ENCODE measurements at regions not wholly inside any gene's neighbourhood (a gene's known extent, or its start where the extent isn't known, plus 50 kb on each side); places are given as distances from the start of the nearest gene placed in this dataset.

- no peak for TF ChIP-seq POLR2AphosphoS5 (IDR thresholded peaks at IDR 0.05; ENCODE audit: low read depth, low read length)
- no peak for TF ChIP-seq POLR2A (IDR thresholded peaks at IDR 0.05; ENCODE audit: low read depth, low read length)
- no peak for TF ChIP-seq PAX5 (IDR thresholded peaks at IDR 0.05; ENCODE audit: insufficient read depth, low read length, severe bottlenecking)
- TF ChIP-seq TAF1 (IDR thresholded peaks at IDR 0.05; ENCODE audit: low read depth, low read length), result no peak
- no peak for TF ChIP-seq SPI1 (IDR thresholded peaks at IDR 0.05; ENCODE audit: low read depth, low read length)
- TF ChIP-seq POU2F2 (IDR thresholded peaks at IDR 0.05; ENCODE audit: low read depth, low read length), result no peak
These were observed 70.4 kb upstream of the HECTD2 start for GRCh38 chr10:91339729-91340128.
